ENCODE measurements at regions not wholly inside any gene's neighbourhood (a gene's known extent, or its start where the extent isn't known, plus 50 kb on each side); places are given as distances from the start of the nearest gene placed in this dataset.

DNA sequence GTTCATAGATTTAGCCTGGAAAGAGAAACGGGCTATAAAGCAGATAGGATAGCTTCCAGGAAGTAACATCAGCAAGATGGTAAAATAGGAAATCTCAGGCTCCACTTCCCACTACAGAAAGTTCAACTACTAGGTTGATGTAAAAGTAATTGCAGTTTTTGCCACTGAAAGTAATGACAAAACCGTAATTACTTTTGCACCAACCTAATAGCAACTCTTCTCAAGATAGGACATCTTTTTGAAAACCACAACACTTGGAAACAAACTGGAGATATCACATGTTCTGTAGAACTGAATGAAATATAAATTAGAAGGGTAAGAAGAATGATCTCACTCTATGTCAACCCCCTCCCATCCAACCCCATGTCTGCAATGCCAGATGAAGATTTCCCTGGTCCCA, 1154.3 kb downstream of the BCL11A start:
- no peaks in the 10 kb centered on the region for H3K36me3 ChIP-seq (ENCODE audit: insufficient read depth, insufficient read length, low read length)
- DNase-seq (ENCODE audit: low read depth, low spot score) = no peak
- no peaks in the 10 kb centered on the region for H3K27me3 ChIP-seq (ENCODE audit: insufficient read depth, insufficient read length)
- no peaks in the 10 kb centered on the region for H3K9me3 ChIP-seq (ENCODE audit: insufficient read depth, low read length)
- H3K4me1 ChIP-seq (ENCODE audit: insufficient read depth, insufficient read length) = no peaks in the 10 kb centered on the region
- TF ChIP-seq ZNF274 (IDR thresholded peaks at IDR 0.05; ENCODE audit: low read depth, low read length) (no peak), YY1 (IDR thresholded peaks at IDR 0.05; ENCODE audit: insufficient read depth, insufficient read length) (no peak), SUZ12 (IDR thresholded peaks at IDR 0.05; ENCODE audit: extremely low read depth, insufficient read depth, insufficient read length) (no peak)
- no peak overlapping the region for H3K9ac ChIP-seq (ENCODE audit: insufficient read length, low read depth)
- H3K4me3 ChIP-seq (ENCODE audit: insufficient read length, low read depth) = no peak overlapping the region

DNA sequence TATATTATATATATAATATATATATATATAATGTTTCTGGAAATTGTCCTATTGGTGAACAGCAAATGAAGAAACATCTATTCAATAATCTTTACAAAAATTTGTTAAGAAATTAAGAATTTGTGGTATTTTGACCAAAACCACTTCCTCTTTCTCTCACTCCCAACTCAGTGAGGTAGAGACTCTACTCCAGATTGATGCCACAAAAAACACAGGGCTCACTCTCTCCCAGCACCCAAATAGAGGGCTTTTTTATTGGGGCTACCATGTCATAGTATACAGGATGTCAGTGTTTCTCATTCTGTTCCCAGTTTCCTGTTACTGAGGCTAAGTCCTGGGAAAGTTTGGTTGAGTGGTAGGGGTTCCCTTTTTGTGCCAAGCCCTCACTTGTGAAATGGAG, 1155.4 kb downstream of the BCL11A start:
- no peaks in the 10 kb centered on the region for H3K9me3 ChIP-seq (ENCODE audit: insufficient read depth, low read length)
- H3K36me3 ChIP-seq (ENCODE audit: insufficient read depth, insufficient read length, low read length) = no peaks in the 10 kb centered on the region
- no peaks in the 10 kb centered on the region for H3K27me3 ChIP-seq (ENCODE audit: insufficient read depth, insufficient read length)
- H3K4me3 ChIP-seq (ENCODE audit: insufficient read length, low read depth) = no peak overlapping the region
- DNase-seq (ENCODE audit: low read depth, low spot score) = no peak
- no peaks in the 10 kb centered on the region for H3K4me1 ChIP-seq (ENCODE audit: insufficient read depth, insufficient read length)
- no peak overlapping the region for H3K9ac ChIP-seq (ENCODE audit: insufficient read length, low read depth)
- no peak for TF ChIP-seq YY1 (IDR thresholded peaks at IDR 0.05; ENCODE audit: insufficient read depth, insufficient read length)
- no peak for TF ChIP-seq SUZ12 (IDR thresholded peaks at IDR 0.05; ENCODE audit: extremely low read depth, insufficient read depth, insufficient read length)
- TF ChIP-seq ZNF274 (IDR thresholded peaks at IDR 0.05; ENCODE audit: low read depth, low read length) = no peak

DNA sequence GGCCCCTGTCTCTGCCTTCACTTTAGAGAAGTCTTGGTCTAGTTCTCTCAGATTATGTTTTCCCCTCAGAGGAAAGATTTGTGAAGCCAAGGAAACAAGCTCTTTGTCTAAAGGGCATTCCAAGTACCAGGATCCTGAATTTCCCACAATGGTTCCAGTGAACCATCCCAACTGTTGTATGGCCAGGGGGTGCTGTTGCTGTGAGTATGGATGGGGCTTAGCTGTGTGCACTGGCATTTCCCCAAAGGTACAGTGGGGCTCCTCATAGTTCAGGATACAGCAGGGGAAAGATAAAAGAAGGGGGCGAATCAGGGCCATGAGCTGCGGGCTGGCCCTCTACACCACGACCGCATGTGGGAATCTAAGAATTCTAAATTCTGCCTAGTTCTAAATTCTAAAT, 1154.0 kb upstream of the FANCL start:
- Histone ChIP-seq H3K4me3 (ENCODE audit: insufficient read length, low read depth) (no peak overlapping the region), H3K4me1 (ENCODE audit: insufficient read depth, insufficient read length) (no peaks in the 10 kb centered on the region), H3K9me3 (ENCODE audit: insufficient read depth, low read length) (no peaks in the 10 kb centered on the region), H3K36me3 (ENCODE audit: insufficient read depth, insufficient read length, low read length) (no peaks in the 10 kb centered on the region), H3K27me3 (ENCODE audit: insufficient read depth, insufficient read length) (no peaks in the 10 kb centered on the region), H3K9ac (ENCODE audit: insufficient read length, low read depth) (no peak overlapping the region)
- TF ChIP-seq YY1 (IDR thresholded peaks at IDR 0.05; ENCODE audit: insufficient read depth, insufficient read length) (no peak), ZNF274 (IDR thresholded peaks at IDR 0.05; ENCODE audit: low read depth, low read length) (no peak), SUZ12 (IDR thresholded peaks at IDR 0.05; ENCODE audit: extremely low read depth, insufficient read depth, insufficient read length) (no peak)
- no peak for DNase-seq (ENCODE audit: low read depth, low spot score)

DNA sequence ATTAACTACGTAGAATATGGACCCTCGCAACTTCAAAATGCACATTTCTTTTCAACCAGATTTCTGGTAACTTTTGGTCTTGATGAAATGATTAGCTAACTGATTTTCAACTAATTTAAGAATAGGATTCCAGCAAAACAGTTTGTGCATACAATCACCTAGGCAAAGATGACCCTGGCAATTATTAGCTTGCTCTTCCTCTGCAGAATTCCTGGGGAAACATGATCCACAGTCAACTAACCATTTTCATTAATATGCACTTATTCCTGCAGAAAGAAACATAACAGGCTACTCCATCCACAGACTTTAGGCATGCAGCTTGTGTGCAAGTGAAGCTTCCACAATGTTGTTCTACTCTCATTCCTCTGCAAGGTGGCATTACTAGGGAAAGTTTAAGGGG, 1150.8 kb upstream of the FANCL start:
- Histone ChIP-seq H3K9me3 (ENCODE audit: insufficient read depth, low read length) (no peaks in the 10 kb centered on the region), H3K4me3 (ENCODE audit: insufficient read length, low read depth) (no peak overlapping the region)

DNA sequence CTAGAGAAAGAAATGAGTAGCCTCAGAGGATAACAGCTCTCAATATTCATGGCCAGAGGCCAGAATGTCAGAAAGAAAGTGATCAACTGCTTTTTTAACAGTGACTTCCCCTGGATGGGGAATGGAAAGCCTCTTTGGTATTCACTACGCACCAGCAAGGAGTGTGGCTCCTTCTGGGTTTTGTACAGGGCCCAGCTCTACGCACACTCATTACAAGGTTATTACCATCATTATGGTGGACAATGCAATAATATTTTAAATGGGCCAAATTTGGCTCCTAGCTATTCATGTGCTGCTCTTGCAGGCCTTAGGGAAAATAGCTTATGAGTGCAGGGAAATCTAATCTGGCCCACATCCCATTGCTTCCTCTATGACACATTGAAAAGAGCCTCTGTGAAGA, 1149.5 kb upstream of the FANCL start:
- H3K9ac ChIP-seq (ENCODE audit: insufficient read length, low read depth) = no peak overlapping the region
- TF ChIP-seq ZNF274 (IDR thresholded peaks at IDR 0.05; ENCODE audit: low read depth, low read length) (no peak), SUZ12 (IDR thresholded peaks at IDR 0.05; ENCODE audit: extremely low read depth, insufficient read depth, insufficient read length) (no peak), YY1 (IDR thresholded peaks at IDR 0.05; ENCODE audit: insufficient read depth, insufficient read length) (no peak)
- no peaks in the 10 kb centered on the region for H3K27me3 ChIP-seq (ENCODE audit: insufficient read depth, insufficient read length)
- no peaks in the 10 kb centered on the region for H3K9me3 ChIP-seq (ENCODE audit: insufficient read depth, low read length)
- H3K4me3 ChIP-seq (ENCODE audit: insufficient read length, low read depth) = no peak overlapping the region
- no peaks in the 10 kb centered on the region for H3K4me1 ChIP-seq (ENCODE audit: insufficient read depth, insufficient read length)
- no peaks in the 10 kb centered on the region for H3K36me3 ChIP-seq (ENCODE audit: insufficient read depth, insufficient read length, low read length)
- no peak for DNase-seq (ENCODE audit: low read depth, low spot score)

More for the DNA sequence above, 1150.8 kb upstream of the FANCL start:
- Histone ChIP-seq H3K9ac (ENCODE audit: insufficient read length, low read depth) (no peak overlapping the region), H3K4me1 (ENCODE audit: insufficient read depth, insufficient read length) (no peaks in the 10 kb centered on the region), H3K36me3 (ENCODE audit: insufficient read depth, insufficient read length, low read length) (no peaks in the 10 kb centered on the region), H3K27me3 (ENCODE audit: insufficient read depth, insufficient read length) (no peaks in the 10 kb centered on the region)
- TF ChIP-seq ZNF274 (IDR thresholded peaks at IDR 0.05; ENCODE audit: low read depth, low read length) (no peak), YY1 (IDR thresholded peaks at IDR 0.05; ENCODE audit: insufficient read depth, insufficient read length) (no peak), SUZ12 (IDR thresholded peaks at IDR 0.05; ENCODE audit: extremely low read depth, insufficient read depth, insufficient read length) (no peak)
- no peak for DNase-seq (ENCODE audit: low read depth, low spot score)

DNA sequence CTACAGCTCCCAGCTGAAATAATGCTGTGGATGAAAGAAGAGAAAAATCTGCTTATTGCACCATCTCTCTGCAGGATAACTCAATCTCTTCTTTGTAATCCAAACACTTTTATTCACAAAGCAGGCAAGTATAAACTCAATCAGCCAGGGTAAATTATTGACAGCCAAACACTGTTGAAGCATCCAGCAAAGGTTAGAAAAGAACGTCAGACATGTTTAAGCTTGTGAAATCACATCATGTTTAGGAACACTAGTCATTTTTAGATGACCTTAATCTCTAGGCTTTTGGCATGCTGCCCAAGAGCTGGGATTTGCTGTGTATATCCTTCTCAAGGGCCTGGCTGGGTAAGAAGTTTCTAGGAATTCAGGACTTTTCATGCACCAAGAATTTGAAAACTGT, 1148.1 kb upstream of the FANCL start:
- Histone ChIP-seq H3K4me3 (ENCODE audit: insufficient read length, low read depth) (no peak overlapping the region), H3K9ac (ENCODE audit: insufficient read length, low read depth) (no peak overlapping the region), H3K9me3 (ENCODE audit: insufficient read depth, low read length) (no peaks in the 10 kb centered on the region), H3K27me3 (ENCODE audit: insufficient read depth, insufficient read length) (no peaks in the 10 kb centered on the region), H3K36me3 (ENCODE audit: insufficient read depth, insufficient read length, low read length) (no peaks in the 10 kb centered on the region), H3K4me1 (ENCODE audit: insufficient read depth, insufficient read length) (no peaks in the 10 kb centered on the region)
- TF ChIP-seq SUZ12 (IDR thresholded peaks at IDR 0.05; ENCODE audit: extremely low read depth, insufficient read depth, insufficient read length) = no peak
- TF ChIP-seq ZNF274 (IDR thresholded peaks at IDR 0.05; ENCODE audit: low read depth, low read length) = no peak
- TF ChIP-seq YY1 (IDR thresholded peaks at IDR 0.05; ENCODE audit: insufficient read depth, insufficient read length) = no peak
- no peak for DNase-seq (ENCODE audit: low read depth, low spot score)

DNA sequence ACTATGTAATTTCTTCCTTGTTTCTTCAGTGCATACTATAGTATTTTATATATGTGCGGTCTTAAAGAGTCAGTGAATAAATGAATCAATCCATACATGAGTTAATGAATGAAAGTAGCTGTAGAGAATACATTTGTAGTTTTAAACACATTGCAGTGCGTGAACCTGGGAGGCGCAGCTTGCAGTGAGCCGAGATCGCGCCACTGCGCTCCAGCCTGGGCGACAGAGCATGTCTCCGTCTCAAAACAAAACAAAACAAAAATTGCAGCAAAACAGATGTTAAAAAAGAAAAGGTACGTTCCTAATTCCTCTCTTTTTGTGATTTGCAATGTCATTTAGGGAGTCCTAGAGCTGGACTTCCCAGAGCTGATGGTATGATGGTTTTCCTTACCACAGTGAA, 1144.8 kb upstream of the FANCL start:
- no peak for DNase-seq (ENCODE audit: low read depth, low spot score)
- Histone ChIP-seq H3K4me1 (ENCODE audit: insufficient read depth, insufficient read length) (no peaks in the 10 kb centered on the region), H3K36me3 (ENCODE audit: insufficient read depth, insufficient read length, low read length) (no peaks in the 10 kb centered on the region), H3K27me3 (ENCODE audit: insufficient read depth, insufficient read length) (no peaks in the 10 kb centered on the region), H3K9ac (ENCODE audit: insufficient read length, low read depth) (no peak overlapping the region), H3K9me3 (ENCODE audit: insufficient read depth, low read length) (no peaks in the 10 kb centered on the region), H3K4me3 (ENCODE audit: insufficient read length, low read depth) (no peak overlapping the region)
- TF ChIP-seq ZNF274 (IDR thresholded peaks at IDR 0.05; ENCODE audit: low read depth, low read length) (no peak), SUZ12 (IDR thresholded peaks at IDR 0.05; ENCODE audit: extremely low read depth, insufficient read depth, insufficient read length) (no peak), YY1 (IDR thresholded peaks at IDR 0.05; ENCODE audit: insufficient read depth, insufficient read length) (no peak)

DNA sequence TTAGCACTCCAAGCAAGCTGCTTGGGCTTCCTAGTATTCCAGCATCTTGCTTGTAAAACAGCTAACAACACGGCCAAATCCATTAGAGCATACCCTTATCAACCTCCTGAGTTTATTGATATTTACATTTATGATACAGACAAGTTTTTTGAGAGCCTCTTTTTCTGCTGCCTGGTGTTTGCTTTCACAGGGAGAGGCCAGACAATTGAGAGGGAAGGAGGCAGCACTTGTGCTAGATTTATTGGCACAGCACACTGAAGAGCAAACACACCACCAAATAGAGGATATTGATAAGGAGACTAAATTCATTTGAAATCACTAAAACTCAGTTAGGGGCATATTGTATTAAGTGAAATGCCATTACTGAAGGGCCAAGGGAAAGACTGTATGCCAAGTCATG, 1142.3 kb upstream of the FANCL start:
- no peak for TF ChIP-seq SUZ12 (IDR thresholded peaks at IDR 0.05; ENCODE audit: extremely low read depth, insufficient read depth, insufficient read length)
- no peak for TF ChIP-seq YY1 (IDR thresholded peaks at IDR 0.05; ENCODE audit: insufficient read depth, insufficient read length)
- TF ChIP-seq ZNF274 (IDR thresholded peaks at IDR 0.05; ENCODE audit: low read depth, low read length) = no peak
- Histone ChIP-seq H3K4me3 (ENCODE audit: insufficient read length, low read depth) (no peak overlapping the region), H3K27me3 (ENCODE audit: insufficient read depth, insufficient read length) (no peaks in the 10 kb centered on the region), H3K36me3 (ENCODE audit: insufficient read depth, insufficient read length, low read length) (no peaks in the 10 kb centered on the region), H3K9ac (ENCODE audit: insufficient read length, low read depth) (no peak overlapping the region), H3K9me3 (ENCODE audit: insufficient read depth, low read length) (no peaks in the 10 kb centered on the region), H3K4me1 (ENCODE audit: insufficient read depth, insufficient read length) (no peaks in the 10 kb centered on the region)
- DNase-seq (ENCODE audit: low read depth, low spot score) = no peak
